ENCODE measurements at regions not wholly inside any gene's neighbourhood (a gene's known extent, or its start where the extent isn't known, plus 50 kb on each side); places are given as distances from the start of the nearest gene placed in this dataset.
"Not testable (repeated sequence)": the region's sequence is repeated elsewhere in the genome, so short reads cannot be mapped to it uniquely, and the experiment has no call there.

DNA sequence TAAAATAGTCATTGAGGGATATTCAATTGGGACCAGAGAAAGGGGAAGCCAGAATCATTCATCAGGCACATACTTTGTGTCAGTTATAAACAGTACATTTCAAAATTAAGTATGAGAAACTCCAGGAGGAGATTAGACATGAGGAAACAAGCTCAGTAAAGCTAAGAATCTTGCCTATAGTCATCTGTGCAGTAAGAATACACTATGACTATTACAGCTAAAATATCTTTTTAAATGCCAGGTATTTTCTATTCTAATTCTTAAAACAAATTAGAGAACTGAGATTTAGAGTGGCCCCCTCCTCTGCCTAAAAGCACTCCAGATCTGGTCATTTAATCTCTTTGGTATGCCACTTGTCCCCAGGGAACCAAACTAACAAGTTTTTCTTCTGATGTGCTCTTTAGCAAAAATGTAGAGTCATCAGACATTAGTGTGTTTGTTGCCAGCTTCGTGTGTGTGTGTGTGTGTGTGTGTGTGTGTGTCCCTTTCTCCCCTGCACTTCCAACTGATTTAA is 541.1 kb downstream of the TTLL7 start:
- H3K27me3 ChIP-seq; H3K36me3 ChIP-seq; H3K27ac ChIP-seq; H3K4me3 ChIP-seq; H3K9me3 ChIP-seq; intact Hi-C loops (cut with DNase I); H3K4me1 ChIP-seq: not testable (repeated sequence)
- peak; percentile 87 for ATAC-seq
- peak in 1 of 4 donors; percentile 52 for DNase-seq

GRCh38 chr1:83457281-83457680 is 541.7 kb downstream of the TTLL7 start:
- H3K4me3 ChIP-seq; H3K27me3 ChIP-seq; intact Hi-C loops (cut with DNase I); H3K4me1 ChIP-seq; ATAC-seq; H3K9me3 ChIP-seq; H3K36me3 ChIP-seq; H3K27ac ChIP-seq: not testable (repeated sequence)
- DNase-seq, result peak in 1 of 4 donors; percentile 27

DNA sequence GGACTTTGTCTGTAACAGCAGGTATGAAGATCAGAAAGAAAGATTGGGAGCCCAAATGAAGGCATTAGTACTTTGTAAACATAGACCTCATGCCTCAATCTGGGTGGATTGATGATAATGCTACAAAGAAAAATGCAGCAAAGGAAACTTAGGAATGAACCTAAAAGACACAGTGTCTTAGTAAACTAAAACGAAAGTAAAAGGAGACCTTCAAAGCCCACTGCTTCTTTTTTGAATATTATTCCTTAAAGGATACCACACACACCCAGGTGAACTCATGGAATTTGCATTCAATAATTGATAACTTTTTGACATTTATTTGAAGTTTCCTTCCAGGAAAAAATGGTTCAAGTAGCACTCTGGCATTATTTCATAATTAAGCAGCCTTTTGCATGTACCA is 543.2 kb downstream of the TTLL7 start:
- H3K4me1 ChIP-seq; H3K36me3 ChIP-seq; DNase-seq; H3K27ac ChIP-seq; H3K9me3 ChIP-seq; H3K27me3 ChIP-seq; ATAC-seq; H3K4me3 ChIP-seq; intact Hi-C loops (cut with DNase I): not testable (repeated sequence)

DNA sequence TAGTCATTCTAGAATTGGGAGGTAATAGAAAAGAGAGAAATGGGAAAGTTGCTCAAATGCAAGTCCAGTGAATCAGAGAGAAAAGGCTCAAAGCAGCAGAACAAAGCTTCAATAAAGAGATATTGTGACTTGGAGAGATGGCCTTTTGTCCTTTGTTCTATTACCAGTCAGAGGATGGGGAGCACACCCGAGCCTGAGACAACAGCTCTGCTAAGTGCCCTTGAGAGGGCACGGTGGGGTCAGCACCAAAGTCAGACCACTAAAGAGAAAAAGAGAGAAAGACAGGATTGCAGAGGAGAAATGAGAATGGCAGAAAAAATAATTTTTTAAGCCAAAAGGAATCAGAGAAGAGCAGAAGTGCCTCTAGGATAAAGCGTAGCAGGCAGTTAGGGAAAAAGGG is 553.1 kb downstream of the TTLL7 start:
- H3K9me3 ChIP-seq; H3K4me1 ChIP-seq; H3K27me3 ChIP-seq; ATAC-seq; intact Hi-C loops (cut with DNase I); H3K27ac ChIP-seq; DNase-seq; H3K4me3 ChIP-seq; H3K36me3 ChIP-seq: not testable (repeated sequence)

DNA sequence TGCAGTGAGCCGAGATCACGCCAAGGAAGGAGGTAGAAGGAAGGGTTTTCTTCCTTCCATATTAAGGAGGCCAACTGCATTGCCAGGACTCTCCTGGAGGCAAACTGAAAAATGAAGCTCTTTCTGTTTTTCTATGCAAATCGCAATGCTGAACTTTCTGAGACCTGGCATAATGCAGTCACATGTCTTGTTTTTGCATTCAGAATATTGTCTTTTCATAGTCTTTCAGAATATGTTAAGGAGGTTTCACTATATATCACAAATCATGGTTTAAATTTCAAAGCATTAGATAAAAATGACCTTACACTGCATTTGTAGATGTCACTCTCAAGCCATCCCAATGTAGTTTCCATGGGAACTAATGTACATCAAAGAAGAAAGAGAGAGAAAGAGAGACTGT is 556.5 kb downstream of the TTLL7 start:
- H3K36me3 ChIP-seq; H3K4me1 ChIP-seq; intact Hi-C loops (cut with DNase I); H3K27ac ChIP-seq; H3K4me3 ChIP-seq; DNase-seq; ATAC-seq; H3K9me3 ChIP-seq; H3K27me3 ChIP-seq: not testable (repeated sequence)

DNA sequence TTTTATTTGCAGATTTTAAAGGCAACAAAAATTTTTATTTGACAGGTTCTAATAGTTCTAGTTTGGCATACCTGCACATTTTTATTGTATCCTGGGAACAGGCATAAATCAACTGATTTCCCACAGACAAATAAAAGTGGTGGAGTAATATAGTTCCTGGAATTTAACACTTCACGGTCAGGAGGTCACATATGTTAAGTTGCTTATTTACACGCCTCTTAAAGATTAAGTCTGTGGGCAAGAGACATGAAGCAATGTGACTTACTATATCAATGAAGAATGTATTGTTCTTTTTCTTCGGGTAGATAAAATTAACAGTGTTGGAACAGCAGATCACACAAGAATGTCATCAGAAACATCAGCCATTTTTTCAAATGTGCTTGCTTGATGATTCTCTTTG is 558.3 kb downstream of the TTLL7 start:
- H3K4me1 ChIP-seq; DNase-seq; H3K9me3 ChIP-seq; H3K4me3 ChIP-seq; H3K36me3 ChIP-seq; intact Hi-C loops (cut with DNase I); H3K27ac ChIP-seq; ATAC-seq; H3K27me3 ChIP-seq: not testable (repeated sequence)

- intact Hi-C loops (cut with DNase I); H3K4me1 ChIP-seq; ATAC-seq; DNase-seq; H3K4me3 ChIP-seq; H3K36me3 ChIP-seq; H3K27ac ChIP-seq; H3K9me3 ChIP-seq; H3K27me3 ChIP-seq: not testable (repeated sequence)
Observed at GRCh38 chr1:83440021-83440420, 558.9 kb downstream of the TTLL7 start.

DNA sequence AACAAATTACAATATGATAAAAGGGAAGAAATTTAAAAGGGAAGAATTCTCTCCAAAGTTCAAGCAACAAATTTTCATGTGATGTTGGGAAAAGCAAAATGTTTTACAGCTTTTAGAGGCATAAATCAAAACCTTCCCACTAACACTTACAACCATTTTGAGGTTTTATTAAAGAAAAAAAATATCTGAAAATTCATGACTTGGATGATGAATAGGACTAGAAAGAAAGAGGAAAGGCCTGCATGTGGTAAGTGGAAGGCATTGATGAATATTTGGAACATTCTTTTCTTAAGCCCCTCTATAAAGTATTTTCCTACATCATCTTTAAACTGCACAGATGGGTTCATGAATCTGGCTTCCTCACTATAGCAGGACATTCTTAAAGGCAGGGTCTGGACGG is 560.6 kb downstream of the TTLL7 start:
- H3K4me1 ChIP-seq; DNase-seq; intact Hi-C loops (cut with DNase I); ATAC-seq; H3K9me3 ChIP-seq; H3K4me3 ChIP-seq; H3K27me3 ChIP-seq; H3K36me3 ChIP-seq; H3K27ac ChIP-seq: not testable (repeated sequence)

- H3K27me3 ChIP-seq; intact Hi-C loops (cut with DNase I); DNase-seq; ATAC-seq; H3K4me3 ChIP-seq; H3K27ac ChIP-seq; H3K36me3 ChIP-seq; H3K9me3 ChIP-seq; H3K4me1 ChIP-seq: not testable (repeated sequence)
Observed at GRCh38 chr1:83435336-83435735, 563.6 kb downstream of the TTLL7 start.

- DNase-seq; H3K9me3 ChIP-seq; ATAC-seq; H3K4me1 ChIP-seq; H3K4me3 ChIP-seq; H3K27me3 ChIP-seq; intact Hi-C loops (cut with DNase I); H3K27ac ChIP-seq; H3K36me3 ChIP-seq: not testable (repeated sequence)
Observed at GRCh38 chr1:83427566-83427965, 571.4 kb downstream of the TTLL7 start.

GRCh38 chr1:83423382-83423781 is 575.5 kb downstream of the TTLL7 start:
- intact Hi-C loops (cut with DNase I), result not testable (repeated sequence)

More at GRCh38 chr1:83423382-83423781, 575.5 kb downstream of the TTLL7 start:
- H3K27ac ChIP-seq, H3K4me3 ChIP-seq, H3K36me3 ChIP-seq, H3K9me3 ChIP-seq, DNase-seq, H3K27me3 ChIP-seq, H3K4me1 ChIP-seq, ATAC-seq: not testable (repeated sequence)

Data from left lung (tissue), 4 donors.